Esophagus squamous epithelium (tissue), 5 donors: ENCODE measurements at regions not wholly inside any gene's neighbourhood (a gene's known extent, or its start where the extent isn't known, plus 50 kb on each side); places are given as distances from the start of the nearest gene placed in this dataset.

ENCODE experiments used
- DNase-seq: peaks from one replicate; lab custom pipeline; 2025; lab: John Stamatoyannopoulos, UW
- H3K27ac ChIP-seq, 4 donors: fragments of 200-600 bp; sonication (generic); one replicate each; pipeline ENCODE4 v1.5.1; 2016 to 2019; ENCODE audit warnings: mild to moderate bottlenecking in 1 of 4
- H3K27me3 ChIP-seq, 4 donors: fragments of 200-600 bp; sonication (generic); 1 replicate in 3 of 4; 2 replicates in 1 of 4; pipeline versions ENCODE4 v1.5.1 to v1.6.0; 2017 to 2021; ENCODE audit warnings: antibody characterized with exemption in 1 of 4
- H3K36me3 ChIP-seq, 3 donors: fragments of 200-600 bp; sonication (generic); one replicate each; pipeline ENCODE4 v1.5.1; 2016 to 2019
- H3K4me1 ChIP-seq, 3 donors: fragments of 200-600 bp; sonication (generic); one replicate each; pipeline ENCODE4 v1.5.1; 2017 to 2019
- H3K4me3 ChIP-seq, 4 donors: fragments of 200-600 bp; sonication (generic); 1 replicate in 3 of 4; 2 replicates in 1 of 4; pipeline ENCODE4 v1.5.1; 2016 to 2019; ENCODE audit warnings: mild to moderate bottlenecking in 2 of 4, moderate library complexity in 1 of 4
- H3K9me3 ChIP-seq, 3 donors: fragments of 200-600 bp; sonication (generic); one replicate each; pipeline ENCODE4 v1.5.1; 2016 to 2019
- CTCF ChIP-seq, 6 experiments: fragments of 450-650 bp in 4 of 6; fragments of 200-600 bp in 2 of 6; sonication (generic) in 2 of 6; IDR thresholded peaks; one replicate each; pipeline ENCODE4 v1.5.1; 2016 to 2019; ENCODE audit warnings: antibody characterized with exemption in 6 of 6, mild to moderate bottlenecking in 4 of 6, moderate library complexity in 4 of 6
- POLR2A ChIP-seq, 4 donors: fragments of 450-650 bp; IDR thresholded peaks; one replicate each; pipeline ENCODE4 v1.6.1; 2017; ENCODE audit warnings: antibody characterized with exemption in 4 of 4, mild to moderate bottlenecking in 4 of 4, moderate library complexity in 3 of 4
- WGBS, 2 donors: methylation state at CpG; one replicate each; pipeline ENCODE4 v1.1.5; 2018; 5-methylcytosine and 5-hydroxymethylcytosine counted together
- intact Hi-C: fragments of 100-400 bp; cut with DNase I; formaldehyde crosslinking; loops from one replicate; pipeline ENCODE4 v1.15.0; 2022
- donor health status: DM: yes; HTN: yes; CAD: no.

GRCh38 chr5:74991522-74991921 lies 60.8 kb downstream of the GCNT4 start:
- TF ChIP-seq POLR2A (IDR thresholded peaks at IDR 0.05), result no peak
- H3K27ac ChIP-seq, result no peak overlapping the region
- intact Hi-C loops, result no loop called here
- no peaks in the 10 kb centered on the region for H3K4me1 ChIP-seq
- no peaks in the 10 kb centered on the region for H3K9me3 ChIP-seq
- no peak for DNase-seq
- no peaks in the 10 kb centered on the region for H3K27me3 ChIP-seq
- H3K4me3 ChIP-seq, result no peak overlapping the region
- WGBS, 2 donors, result 80 to 85% methylated on average over 2 of the region's 2 CpGs
- H3K36me3 ChIP-seq, result no peaks in the 10 kb centered on the region

GRCh38 chr5:74990194-74990593 lies 62.2 kb downstream of the GCNT4 start:
- TF ChIP-seq CTCF (IDR thresholded peaks at IDR 0.05) (no peak), POLR2A (IDR thresholded peaks at IDR 0.05) (no peak)
- Histone ChIP-seq H3K27me3 (no peaks in the 10 kb centered on the region), H3K27ac (no peak overlapping the region), H3K36me3 (no peaks in the 10 kb centered on the region), H3K4me1 (no peaks in the 10 kb centered on the region), H3K9me3 (no peaks in the 10 kb centered on the region), H3K4me3 (no peak overlapping the region)
- no peak for DNase-seq
- 86 to 87% methylated on average over 5 to 6 of the region's 6 CpGs for WGBS, 2 donors
- intact Hi-C loops, result no loop called here

- intact Hi-C loops, result no loop called here
- 86 to 88% methylated on average over 2 of the region's 2 CpGs for WGBS, 2 donors
- Histone ChIP-seq H3K4me1 (no peaks in the 10 kb centered on the region), H3K9me3 (no peaks in the 10 kb centered on the region), H3K4me3 (no peak overlapping the region), H3K36me3 (no peaks in the 10 kb centered on the region), H3K27ac (no peak overlapping the region), H3K27me3 (no peaks in the 10 kb centered on the region)
- no peak for DNase-seq
- TF ChIP-seq CTCF (IDR thresholded peaks at IDR 0.05), result no peak
- TF ChIP-seq POLR2A (IDR thresholded peaks at IDR 0.05), result no peak
Observed at GRCh38 chr5:74988273-74988983, 63.9 kb downstream of the GCNT4 start.

- TF ChIP-seq POLR2A (IDR thresholded peaks at IDR 0.05) (no peak), CTCF (IDR thresholded peaks at IDR 0.05) (no peak)
- H3K36me3 ChIP-seq, result no peaks in the 10 kb centered on the region
- no peaks in the 10 kb centered on the region for H3K4me1 ChIP-seq
- H3K4me3 ChIP-seq, result no peak overlapping the region
- H3K9me3 ChIP-seq, result no peaks in the 10 kb centered on the region
- no peak overlapping the region for H3K27ac ChIP-seq
- H3K27me3 ChIP-seq, result no peaks in the 10 kb centered on the region
- no peak for DNase-seq
- 65% methylated on average over 1 of the region's 1 CpG for WGBS, 2 donors
- intact Hi-C loops, result no loop called here
Observed at GRCh38 chr5:74978345-74978744, 74.0 kb downstream of the GCNT4 start.

- no peak for DNase-seq
- 60 to 77% methylated on average over 6 of the region's 6 CpGs for WGBS, 2 donors
- intact Hi-C loops, result no loop called here
- no peak overlapping the region for H3K4me3 ChIP-seq
- no peaks in the 10 kb centered on the region for H3K4me1 ChIP-seq
- H3K27me3 ChIP-seq, result no peaks in the 10 kb centered on the region
- H3K9me3 ChIP-seq, result no peaks in the 10 kb centered on the region
- no peak for TF ChIP-seq CTCF (IDR thresholded peaks at IDR 0.05)
- H3K27ac ChIP-seq, result no peak overlapping the region
- no peaks in the 10 kb centered on the region for H3K36me3 ChIP-seq
Observed at GRCh38 chr5:74977471-74977870, 74.9 kb downstream of the GCNT4 start.

- Histone ChIP-seq H3K4me3 (no peak overlapping the region), H3K27me3 (no peaks in the 10 kb centered on the region), H3K9me3 (no peaks in the 10 kb centered on the region), H3K27ac (no peak overlapping the region), H3K4me1 (no peaks in the 10 kb centered on the region), H3K36me3 (no peaks in the 10 kb centered on the region)
- intact Hi-C loops, result no loop called here
- 70 to 87% methylated on average over 3 of the region's 3 CpGs for WGBS, 2 donors
- DNase-seq, result no peak
- TF ChIP-seq POLR2A (IDR thresholded peaks at IDR 0.05) (no peak), CTCF (IDR thresholded peaks at IDR 0.05) (no peak)
Observed at GRCh38 chr5:74976651-74977050, 75.7 kb downstream of the GCNT4 start.
